GM13977 (cell line): ENCODE measurements at regions not wholly inside any gene's neighbourhood (a gene's known extent, or its start where the extent isn't known, plus 50 kb on each side); places are given as distances from the start of the nearest gene placed in this dataset.

Experiments
- DNase-seq: peaks from one replicate; pipeline ENCODE4 v3.0.0; 2012; ENCODE audit warnings: low spot score
- CTCF ChIP-seq: IDR thresholded peaks from 2 replicates; pipeline ENCODE4 v1.5.1; 2012; ENCODE audit warnings: mild to moderate bottlenecking, control low read depth; ENCODE audit not compliant: insufficient read depth; ENCODE audit errors: extremely low read depth, missing control alignments
- in situ Hi-C: fragments of 300-500 bp; cut with MboI; formaldehyde crosslinking; loops from one replicate; pipeline ENCODE4 v1.12.0; 2022; ENCODE audit warnings: low sequenced_read_pairs, low pct_unique_long_range_greater_than_20kb, mixed read lengths, inconsistent platforms; ENCODE audit not compliant: unreplicated experiment

GRCh38 chr12:116366824-116367223, 89.3 kb upstream of the MED13L start:
- in situ Hi-C loops, result no loop called here
- DNase-seq, result no peak
- TF ChIP-seq CTCF, result no peak

GRCh38 chr12:116368196-116369194, 91.0 kb upstream of the MED13L start:
- no peak for TF ChIP-seq CTCF
- in situ Hi-C loops, result no loop called here
- no peak for DNase-seq

GRCh38 chr12:116370004-116370404, 92.5 kb upstream of the MED13L start:
- in situ Hi-C loops, result no loop called here
- no peak for TF ChIP-seq CTCF
- DNase-seq, result no peak

- in situ Hi-C loops, result no loop called here
- DNase-seq, result no peak
- TF ChIP-seq CTCF, result no peak
These were observed 93.5 kb upstream of the MED13L start for GRCh38 chr12:116370886-116371580.

GRCh38 chr12:116372815-116373214, 95.3 kb upstream of the MED13L start:
- no peak for TF ChIP-seq CTCF
- DNase-seq, result no peak
- in situ Hi-C loops, result no loop called here

- in situ Hi-C loops, result no loop called here
- no peak for DNase-seq
- no peak for TF ChIP-seq CTCF
These were observed 96.2 kb upstream of the MED13L start for GRCh38 chr12:116373572-116374206.
